Inflammatory macrophage (primary cell): ENCODE measurements at regions not wholly inside any gene's neighbourhood (a gene's known extent, or its start where the extent isn't known, plus 50 kb on each side); places are given as distances from the start of the nearest gene placed in this dataset.

Source experiments
- DNase-seq, 2 donors: peaks; one replicate each; pipeline ENCODE4 v3.0.0-alpha.2; 2020 to 2022

DNA sequence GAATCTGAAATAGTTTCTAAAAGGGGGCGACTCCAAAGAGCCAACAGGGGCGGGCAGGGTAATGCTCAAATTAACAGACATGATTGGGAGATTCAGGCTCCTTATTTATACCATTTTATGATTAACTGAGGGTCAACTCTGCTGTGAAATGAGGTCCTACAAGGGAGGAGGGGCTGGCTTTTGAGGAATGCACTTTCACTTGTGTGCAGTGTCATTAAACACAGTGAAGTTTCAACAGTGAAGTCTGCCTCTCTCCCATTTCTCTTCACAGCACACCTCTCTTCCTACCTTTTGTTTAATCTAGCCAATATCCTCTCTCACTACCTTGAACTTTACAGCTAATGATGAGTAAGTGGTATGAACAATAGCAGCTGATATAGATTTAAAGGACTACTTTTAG, 557.3 kb upstream of the CITED2 start:
- DNase-seq, result no peak

DNA sequence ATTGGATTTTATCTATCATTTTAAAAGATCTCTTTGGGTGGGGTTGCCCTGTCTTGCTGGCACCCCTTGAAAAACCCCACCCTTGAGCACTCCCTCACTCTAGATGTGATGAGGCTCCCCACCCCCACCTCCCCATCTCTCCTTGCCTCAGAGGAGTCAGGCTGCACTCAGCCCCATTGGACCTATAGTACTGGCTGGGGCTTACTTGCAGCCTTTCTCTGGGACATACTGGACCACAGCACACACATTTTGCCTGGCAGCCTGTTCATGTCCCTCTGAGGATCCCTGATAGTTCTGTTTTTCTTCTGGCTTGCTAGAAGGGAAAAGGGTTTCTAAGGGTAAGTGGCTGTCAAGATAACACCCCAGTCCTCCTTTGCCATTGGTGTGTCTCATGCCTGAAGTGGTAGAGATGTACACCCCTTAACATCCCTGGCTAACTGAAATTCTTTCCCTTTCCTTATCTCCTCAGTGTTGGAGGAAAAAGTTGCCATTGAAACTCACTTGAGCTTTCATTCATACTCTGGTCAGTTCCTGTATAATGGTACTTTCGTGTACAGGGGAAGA, 553.4 kb upstream of the CITED2 start:
- no peak for DNase-seq

DNA sequence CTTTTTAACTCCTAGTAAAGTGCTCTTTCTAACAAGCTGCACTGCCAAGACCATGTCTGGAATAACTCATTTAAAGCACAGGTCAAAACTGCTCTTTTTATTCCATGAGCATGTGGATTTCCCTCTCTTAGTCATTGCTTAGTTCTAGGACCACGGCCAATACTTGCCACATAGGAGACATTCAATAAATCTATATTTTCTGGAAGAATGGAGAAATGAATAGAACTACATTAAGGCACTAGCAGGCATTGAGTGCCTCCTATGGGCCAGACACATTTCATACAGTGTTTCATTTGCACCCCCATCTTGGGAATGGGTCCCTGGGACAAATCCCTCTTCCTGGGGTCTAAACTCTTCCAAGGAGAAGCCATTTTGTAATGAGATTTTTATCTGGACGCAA, 552.8 kb upstream of the CITED2 start:
- peak; percentile 33 to 40 for DNase-seq

DNA sequence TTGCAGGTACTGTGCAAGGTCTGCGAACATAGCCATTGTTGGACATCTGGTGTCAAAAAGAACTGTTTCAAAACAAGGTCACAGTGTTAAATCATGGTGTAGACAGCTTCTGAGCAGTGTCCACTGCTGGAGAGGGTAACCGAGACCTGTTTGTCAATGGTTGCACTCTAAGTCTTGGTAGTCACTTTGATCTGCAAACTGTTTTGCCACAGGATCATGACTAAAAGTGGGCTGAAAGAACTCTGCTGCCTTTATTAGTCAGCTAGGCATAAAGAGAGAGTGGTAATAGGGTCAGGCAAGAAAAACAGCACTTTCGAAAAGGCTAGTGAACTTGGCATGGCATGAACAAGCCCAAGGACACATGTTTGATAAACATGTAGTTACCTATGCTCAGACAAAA, 552.3 kb upstream of the CITED2 start:
- no peak for DNase-seq

DNA sequence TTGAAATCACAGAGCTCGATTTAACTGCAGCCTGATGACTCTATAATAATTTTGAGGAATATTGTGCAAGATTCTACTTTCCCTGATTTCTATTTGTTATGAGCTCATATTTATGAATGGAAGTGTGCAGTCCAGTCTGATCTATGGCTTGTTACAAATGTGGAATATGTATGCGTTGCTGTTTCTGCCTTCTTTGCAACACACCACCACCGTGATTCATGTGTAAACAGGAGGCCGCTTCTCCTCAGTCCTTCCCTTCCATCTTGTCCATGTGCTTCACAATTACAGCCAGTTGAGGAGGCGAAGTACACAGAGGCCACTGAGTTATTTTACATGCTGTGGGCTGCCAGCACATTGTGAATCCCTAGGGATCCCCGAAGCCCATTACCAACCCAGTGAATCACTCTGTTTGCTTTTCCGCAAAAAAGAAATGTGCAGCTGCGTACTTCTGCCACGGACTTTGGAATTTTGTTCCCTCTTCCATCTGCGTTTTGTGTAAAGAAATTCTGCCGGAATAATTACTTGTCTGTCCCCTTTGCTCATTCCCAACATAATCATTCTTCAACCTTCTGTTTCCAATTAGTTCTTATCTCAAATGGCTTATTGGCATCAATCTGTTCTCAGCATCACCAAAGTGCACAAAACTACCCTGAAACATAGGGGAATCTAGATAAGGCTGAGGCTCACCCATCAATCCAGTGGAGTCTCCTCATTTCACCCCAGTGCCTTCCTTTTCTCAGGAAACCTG, 551.6 kb upstream of the CITED2 start:
- DNase-seq, result no peak

DNA sequence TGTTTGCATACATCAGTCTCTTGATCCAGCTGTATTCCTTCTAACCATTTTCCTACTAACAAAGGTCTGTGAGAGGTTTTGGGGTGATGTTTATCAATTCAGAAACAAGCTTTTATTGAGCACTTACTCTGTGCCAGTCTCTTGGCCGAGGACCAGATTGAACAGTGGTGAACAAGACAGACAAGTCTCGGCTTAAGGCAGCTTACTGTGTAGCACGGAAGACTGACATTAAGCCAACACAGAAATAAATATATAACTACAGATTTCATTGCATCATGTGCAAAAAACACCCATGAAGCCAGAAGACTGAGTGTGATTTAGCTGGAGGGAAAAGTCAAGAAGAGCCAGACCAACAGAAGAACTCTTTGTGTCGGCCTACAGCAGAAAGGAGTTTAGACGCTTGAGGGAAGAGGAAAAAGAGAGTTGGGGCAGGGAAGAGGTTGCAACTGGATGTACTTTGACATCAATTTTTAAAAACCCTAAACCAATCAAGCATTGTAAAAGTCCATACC, 549.6 kb upstream of the CITED2 start:
- DNase-seq, result no peak

DNA sequence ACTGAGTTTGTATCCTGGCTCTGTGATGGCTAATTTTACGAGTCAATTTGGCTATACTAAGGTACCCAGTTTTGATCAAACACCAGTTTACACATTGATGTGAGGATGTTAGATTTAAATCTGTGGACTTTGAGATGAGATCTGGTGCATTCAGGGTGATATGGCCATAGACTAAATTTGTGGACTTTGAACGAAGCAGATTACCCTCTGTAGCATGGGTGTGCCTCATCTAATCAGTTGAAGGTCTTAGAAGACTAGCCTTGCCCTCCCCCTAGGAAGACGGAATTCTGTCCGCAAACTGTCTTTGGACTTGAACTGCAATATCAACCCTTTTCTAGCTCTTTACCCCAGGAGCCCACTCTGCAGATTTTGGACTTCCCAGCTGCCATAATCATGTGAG, 547.8 kb upstream of the CITED2 start:
- DNase-seq, result no peak

DNA sequence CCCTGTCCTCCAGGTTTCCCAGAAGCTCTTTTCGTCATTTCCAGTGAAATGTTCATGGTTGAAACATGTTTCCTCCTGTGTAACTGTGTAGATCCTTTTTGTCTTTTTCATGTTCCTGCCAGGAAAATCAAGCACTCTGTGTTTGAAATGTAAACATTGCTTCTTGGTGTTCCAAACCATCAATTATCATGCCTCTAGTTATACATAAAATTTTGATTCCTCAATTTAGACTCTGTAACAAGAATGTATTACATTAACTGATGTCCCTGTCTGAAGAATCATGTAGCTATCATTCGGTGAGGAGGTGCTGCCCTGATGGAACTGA, 546.3 kb upstream of the CITED2 start:
- DNase-seq, result no peak

DNA sequence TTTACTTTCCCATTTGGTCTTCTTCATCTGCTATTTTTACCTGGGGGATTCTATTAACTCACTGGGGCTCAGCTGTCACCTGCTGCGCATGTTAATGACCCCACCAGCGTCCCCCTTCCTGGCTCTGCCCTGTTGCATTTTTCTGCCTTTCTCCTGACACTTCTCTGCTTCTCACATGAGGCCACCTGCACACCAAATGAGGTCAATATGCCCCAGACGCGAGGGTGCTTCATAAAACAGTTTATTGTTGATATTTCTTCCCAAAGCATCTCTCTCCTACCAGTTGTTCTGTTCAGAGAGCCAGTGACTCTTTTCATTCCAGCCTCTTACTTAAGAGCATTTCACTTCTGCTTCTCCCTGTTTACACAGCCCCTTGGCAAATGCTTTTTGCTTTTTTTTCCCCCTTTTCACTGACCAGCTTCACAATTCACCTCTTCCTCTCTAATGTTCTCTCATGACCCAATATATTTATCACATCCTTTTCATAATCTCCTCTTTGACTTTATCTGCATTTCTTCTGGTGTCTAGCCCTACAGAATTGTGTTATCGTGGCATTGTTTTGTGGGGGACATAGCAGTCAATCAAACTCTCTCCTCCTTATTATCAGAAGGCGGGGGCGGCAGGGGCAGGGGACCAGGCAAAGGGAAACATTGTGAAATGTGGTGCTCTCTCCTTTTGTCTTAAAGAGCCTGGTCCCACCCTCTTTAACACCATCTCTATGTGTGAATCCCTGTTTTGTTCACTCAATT, 545.8 kb upstream of the CITED2 start:
- DNase-seq, result peak; percentile 63 to 75

DNA sequence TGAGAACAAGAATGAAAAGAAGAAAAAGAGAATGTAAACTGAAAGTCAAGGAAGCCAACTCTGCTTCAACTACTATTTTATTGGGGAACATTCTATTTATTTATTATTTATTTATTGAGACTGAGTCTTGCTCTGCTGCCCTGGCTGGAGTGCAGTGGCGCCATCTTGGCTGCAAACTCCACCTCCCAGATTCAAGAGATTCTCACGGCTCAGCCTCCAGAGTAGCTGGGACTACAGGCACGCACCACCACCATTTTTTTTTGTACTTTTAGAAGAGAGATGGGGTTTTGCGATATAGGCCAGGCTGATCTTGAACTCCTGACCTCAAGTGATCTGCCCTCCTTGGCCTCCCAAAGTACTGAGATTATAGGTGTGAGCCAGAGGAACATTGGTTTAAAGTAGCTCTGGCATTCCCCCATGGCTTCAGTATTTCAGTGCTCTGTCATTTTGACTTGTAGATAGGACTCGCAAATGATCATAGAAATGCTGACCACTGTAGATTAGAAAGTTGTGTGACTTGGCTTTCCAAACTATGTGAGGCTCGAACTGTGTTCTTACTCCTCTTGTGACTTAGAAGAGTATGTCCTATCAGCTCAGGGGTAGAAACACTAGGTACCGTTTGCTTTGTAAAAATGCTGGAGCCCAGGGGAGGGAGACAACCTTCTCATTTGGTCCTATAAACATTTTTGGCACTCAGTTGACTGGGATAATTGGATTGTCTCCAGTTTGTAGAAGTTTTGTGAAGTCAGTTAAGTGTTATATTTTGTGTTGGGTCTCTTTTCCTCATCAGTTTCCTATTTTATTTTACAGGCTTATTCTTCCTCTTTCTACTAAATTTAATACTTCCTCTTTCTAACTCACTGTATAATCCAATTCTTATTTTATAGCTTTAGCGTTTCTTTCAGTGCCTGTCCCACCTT, 544.9 kb upstream of the CITED2 start:
- DNase-seq, result peak in 1 of 2 donors; percentile 63

DNA sequence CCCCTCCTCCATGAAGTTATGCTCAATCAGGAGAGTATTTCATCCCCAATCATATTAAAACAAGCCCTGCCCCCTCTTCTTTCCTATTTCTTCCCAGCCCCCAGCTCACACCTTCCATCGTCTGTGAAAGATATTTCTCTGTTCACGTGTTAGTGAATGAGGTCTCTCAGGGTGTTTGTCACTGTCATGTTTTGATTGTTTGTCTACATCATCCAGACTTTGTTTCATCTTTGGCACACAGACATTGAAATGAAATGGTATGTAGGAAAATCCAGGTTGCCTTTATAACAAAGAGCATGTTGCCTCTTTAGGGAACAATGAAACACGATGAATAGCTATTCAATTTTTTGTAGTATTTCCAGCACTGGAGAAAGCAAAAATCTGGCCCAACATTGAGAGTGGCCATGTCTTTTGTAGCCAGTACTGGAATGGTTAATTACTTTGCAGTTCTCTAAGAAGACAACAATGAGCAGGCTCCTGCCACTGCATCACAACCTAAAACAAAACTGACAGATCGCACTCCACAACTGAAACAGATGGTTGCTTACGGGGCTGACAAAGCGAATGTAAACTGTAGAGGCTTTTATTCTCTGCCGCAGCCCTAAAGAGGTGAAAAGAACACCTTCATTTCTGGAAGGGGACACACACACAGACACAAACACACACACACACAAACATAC, 543.6 kb upstream of the CITED2 start:
- no peak for DNase-seq

DNA sequence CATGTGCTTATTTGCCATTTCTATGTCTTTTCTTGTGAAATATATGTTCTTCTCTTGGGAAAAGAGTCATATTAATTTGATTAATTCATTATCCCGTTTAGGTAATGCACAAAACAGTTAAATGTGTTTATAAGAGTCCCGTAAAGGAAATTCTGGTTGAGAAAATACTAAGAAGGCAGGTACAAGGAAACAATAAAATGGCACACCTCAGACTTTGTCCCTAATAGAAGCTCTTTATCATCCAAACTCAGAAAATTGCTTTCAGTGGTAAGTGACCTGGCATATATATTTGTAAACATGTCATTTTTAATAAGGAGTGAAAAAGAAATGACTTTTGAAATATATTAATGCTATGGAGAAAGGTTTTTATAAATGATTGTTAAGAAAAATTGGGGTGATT, 540.5 kb upstream of the CITED2 start:
- DNase-seq, result no peak

DNA sequence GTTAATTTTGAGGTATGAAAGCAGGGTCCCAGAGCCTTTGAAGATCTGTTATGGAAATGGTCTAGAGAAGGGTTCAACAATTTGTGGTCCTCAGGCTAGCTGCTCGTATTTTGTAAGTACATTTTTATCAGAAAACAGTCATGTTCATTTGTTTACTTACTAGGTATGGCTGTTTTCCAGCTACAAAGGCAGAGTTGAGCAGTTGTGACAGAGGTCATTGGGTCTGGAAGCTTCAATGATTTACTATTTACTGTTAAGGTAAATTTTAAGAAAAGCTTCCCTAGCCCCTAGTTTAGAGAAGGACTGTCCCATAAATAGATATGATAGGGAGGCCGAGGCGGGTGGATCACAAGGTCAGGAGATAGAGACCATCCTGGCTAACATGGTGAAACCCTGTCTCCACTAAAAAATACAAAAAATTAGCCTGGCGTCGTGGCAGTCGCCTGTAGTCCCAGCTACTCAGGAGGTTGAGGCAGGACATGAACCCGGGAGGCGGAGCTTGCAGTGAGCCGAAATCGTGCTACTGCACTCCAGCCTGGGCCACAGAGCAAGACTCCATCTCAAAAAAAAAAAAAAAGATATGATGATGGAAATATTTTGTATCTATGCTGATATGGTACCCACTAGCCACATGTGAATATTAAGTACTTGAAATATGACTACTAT, 538.4 kb upstream of the CITED2 start:
- DNase-seq, result no peak

DNA sequence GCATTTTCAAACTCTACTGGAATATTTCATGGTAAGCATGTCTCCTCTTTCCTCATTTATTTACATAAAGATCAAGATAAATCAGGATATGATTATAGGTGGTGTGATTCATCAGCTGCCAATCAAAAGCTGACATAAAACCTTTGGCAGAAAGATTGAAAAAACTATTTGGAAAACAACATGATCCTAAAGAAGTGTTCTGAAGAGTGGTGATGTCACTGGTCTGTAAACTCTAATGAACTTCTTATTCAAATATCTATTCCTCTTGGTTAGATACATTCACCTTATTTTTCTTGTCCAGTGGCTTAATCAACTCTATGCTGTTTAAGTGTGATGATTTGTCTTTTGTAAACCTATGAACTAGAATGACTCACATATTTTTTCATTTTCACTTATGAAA, 535.5 kb upstream of the CITED2 start:
- no peak for DNase-seq

DNA sequence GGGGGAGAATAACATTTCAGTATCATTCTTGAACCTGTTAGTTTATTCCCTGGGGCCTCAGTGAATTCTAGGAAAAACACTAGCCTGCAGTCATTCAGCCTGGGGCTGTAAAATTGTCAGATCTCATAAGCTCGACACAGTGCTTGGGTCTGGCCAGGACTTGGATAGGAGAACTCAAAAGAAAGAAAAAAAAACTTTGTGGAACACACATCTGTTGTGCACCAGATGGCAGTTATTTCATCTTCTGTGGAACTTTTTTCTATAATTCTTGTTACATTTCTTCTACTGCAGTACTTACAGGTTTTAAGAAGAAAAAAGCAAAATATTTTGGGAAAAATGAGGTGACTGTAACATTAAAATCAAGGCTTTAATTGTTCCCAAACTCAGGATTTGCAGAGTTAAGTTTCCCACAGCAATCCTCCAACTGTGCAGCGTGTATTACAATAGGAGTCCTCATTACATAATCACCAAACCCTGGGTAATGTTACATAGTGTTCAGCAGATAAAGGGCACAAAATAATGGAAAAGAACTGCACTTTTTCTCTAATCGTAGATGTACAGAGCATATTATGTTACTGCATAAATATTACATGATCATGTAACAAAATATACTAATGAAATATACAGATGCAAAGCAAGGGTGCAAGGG, 531.1 kb upstream of the CITED2 start:
- DNase-seq, result no peak

DNA sequence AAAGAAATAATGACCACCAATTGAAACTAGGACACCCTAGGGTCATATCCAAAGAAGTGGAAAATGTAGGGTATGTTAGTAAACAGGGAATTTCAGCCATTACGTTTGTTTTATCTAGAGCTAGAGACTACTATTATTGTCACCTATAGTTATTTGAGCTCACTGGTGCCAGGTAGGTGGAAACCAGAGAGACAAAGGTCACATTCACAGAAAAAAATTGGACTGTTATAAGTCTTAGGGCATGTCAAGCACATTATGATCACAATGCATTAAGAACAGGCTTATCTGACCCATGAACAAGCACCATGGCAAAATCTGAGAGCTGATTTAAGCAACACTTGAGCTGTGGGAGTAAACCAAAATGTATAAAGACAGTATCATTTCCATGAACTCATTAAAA, 530.1 kb upstream of the CITED2 start:
- no peak for DNase-seq

DNA sequence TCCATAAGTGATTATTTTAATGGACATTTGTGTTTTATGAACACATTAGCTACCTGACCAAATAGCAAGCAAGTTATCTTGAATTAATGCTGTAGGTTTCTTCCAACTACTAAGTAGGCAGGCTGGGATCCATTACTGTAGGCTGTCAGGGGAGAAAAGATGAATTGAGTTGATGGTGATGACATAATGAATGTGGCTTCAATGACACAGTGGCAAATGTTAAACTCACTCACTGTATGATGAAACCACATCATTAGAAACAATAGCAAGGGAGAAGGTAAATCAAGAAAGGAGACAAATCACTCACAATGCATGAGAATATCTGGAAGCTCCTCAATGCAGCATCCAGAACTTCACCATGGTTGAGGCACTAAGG, 529.7 kb upstream of the CITED2 start:
- DNase-seq, result no peak

DNA sequence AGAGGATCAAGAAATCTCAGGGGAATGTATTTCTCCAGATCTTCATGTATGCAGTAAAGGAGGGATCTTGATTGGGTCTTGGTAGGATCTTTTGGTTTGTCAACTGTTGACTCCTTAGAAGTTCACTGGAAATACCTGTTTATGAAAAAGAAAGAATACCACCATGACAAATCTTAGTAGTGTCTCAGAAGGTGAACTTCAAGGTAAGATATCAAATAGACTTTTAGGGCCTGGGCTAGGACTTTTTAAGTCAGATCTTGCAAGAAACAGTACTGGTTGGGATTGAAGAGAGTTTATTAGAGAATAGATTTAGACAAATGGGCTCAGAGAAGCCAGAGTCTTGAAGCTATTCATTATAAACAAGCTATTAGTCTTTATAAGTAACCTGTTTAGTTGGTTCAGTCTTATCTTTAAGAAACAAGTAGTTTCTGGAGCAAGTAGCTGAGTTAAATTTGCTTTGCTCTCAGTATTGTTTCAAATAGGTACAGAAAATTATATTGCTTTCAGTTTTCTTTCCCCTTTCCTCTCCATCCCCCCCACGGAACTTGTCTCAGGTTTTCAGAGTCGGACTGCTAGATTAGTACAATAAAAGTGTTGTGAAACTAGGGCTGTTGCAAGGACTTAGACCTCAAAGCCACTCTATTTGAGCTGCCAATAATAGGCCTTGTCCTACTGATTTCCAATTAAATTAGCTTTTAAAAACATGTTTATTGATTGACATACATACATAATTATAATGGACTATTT, 529.1 kb upstream of the CITED2 start:
- peak; percentile 61 to 79 for DNase-seq

DNA sequence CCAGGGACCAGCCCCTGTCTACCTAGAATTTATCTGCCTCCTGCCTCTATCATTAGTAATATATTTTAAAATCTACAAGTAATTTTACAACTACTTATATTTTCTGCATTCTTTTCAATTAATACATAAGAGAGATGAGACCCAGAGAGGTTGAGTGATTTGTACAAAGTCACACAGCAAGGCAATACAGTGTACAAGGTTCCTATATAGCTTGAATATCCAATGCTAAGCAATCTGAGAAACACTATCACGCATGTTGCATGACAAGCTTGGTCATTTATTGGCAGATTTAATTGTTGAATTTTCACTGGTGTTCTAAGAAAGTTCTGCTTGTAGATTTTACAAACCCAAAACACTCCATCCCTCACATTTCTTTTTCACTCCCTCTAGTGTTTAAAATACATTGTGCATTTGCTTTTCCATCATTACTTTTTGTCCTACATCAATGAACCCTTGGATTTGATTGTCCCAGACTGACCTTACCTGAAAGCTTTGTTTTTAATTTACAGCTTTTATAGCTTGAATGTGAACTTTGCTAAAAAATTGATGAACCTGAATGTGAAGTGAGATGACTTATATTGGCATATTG, 520.9 kb upstream of the CITED2 start:
- peak in 1 of 2 donors; percentile 27 for DNase-seq

DNA sequence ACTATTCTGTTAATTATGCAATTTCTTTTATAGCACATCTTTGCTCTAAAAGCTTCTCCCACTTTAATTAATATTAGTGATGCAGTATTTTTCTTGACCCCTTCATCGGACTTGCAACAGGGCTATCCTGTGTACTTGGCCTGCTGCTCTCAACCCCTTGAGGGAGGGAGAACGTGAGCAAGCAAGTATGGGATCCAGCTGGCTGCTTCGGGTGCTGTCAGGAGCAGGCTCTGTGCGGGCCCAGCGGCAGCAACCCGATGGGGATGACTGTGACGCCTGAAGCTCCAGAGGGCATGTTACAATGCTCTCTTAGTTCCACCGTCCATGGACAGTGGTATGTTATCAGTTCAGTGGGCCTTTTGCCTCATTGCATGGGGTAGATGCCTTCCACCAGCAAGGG, 519.8 kb upstream of the CITED2 start:
- no peak for DNase-seq
